T-cell (primary cell): ENCODE measurements at regions not wholly inside any gene's neighbourhood (a gene's known extent, or its start where the extent isn't known, plus 50 kb on each side); places are given as distances from the start of the nearest gene placed in this dataset.

ENCODE experiments used
- ATAC-seq, 4 experiments: fragments of 200-7000 bp in 3 of 4; fragments of 150-1000 bp in 1 of 4; cut with Tn5 transposase; replicated peaks in 1 of 4; 1 replicate in 3 of 4; 2 replicates in 1 of 4; pipeline ENCODE4 v1.10.0; 2021; ENCODE audit warnings: moderate library complexity in 3 of 4, mild to moderate bottlenecking in 2 of 4, moderate number of reproducible peaks in 1 of 4
- CTCF ChIA-PET, 2 donors: fragments of 300-600 bp; sonication (Branson Sonifier 250); formaldehyde crosslinking; loops; one replicate each; lab custom pipeline; 2022; ENCODE audit warnings: antibody characterized with exemption in 2 of 2; lab: Charles Lee
- POLR2A ChIA-PET, 2 donors: fragments of 300-600 bp; sonication (Branson Sonifier 250); formaldehyde crosslinking; loops; one replicate each; lab custom pipeline; 2022; ENCODE audit warnings: antibody characterized with exemption in 2 of 2; lab: Charles Lee
- DNase-seq, 35 experiments: peaks; one replicate each; pipeline versions ENCODE4 v3.0.0 to v3.0.0-alpha.2; 2013 to 2023
- H3K27ac ChIP-seq: one replicate; pipeline ENCODE4 v1.5.1; 2013; ENCODE audit warnings: low read length
- H3K27me3 ChIP-seq, 2 experiments: replicated peaks in 1 of 2; 1 replicate in 1 of 2; 2 replicates in 1 of 2; pipeline versions ENCODE4 v1.6.1 to v1.7.0; 2013; ENCODE audit warnings: low read length in 1 of 2, mixed read lengths in 1 of 2; ENCODE audit not compliant: control insufficient read depth in 2 of 2, insufficient read depth in 2 of 2; ENCODE audit errors: extremely low read depth in 1 of 2
- H3K36me3 ChIP-seq, 2 donors: 1 replicate in 1 of 2; 2 replicates in 1 of 2; pipeline versions ENCODE4 v1.6.1 to v1.7.0; 2013; ENCODE audit warnings: low read length in 1 of 2; ENCODE audit not compliant: control insufficient read depth in 2 of 2, insufficient read depth in 1 of 2; ENCODE audit errors: extremely low read depth in 1 of 2
- H3K4me1 ChIP-seq, 2 experiments: 1 replicate in 1 of 2; 2 replicates in 1 of 2; pipeline versions ENCODE4 v1.6.1 to v1.7.0; 2013; ENCODE audit warnings: low read length in 2 of 2, mixed read lengths in 1 of 2; ENCODE audit not compliant: insufficient read depth in 2 of 2, control insufficient read depth in 1 of 2; ENCODE audit errors: extremely low read depth in 1 of 2
- H3K4me3 ChIP-seq, 2 donors: 1 replicate in 1 of 2; 2 replicates in 1 of 2; pipeline versions ENCODE4 v1.5.1 to v1.7.0; 2013; ENCODE audit warnings: mild to moderate bottlenecking in 2 of 2, low read length in 1 of 2, moderate library complexity in 1 of 2; ENCODE audit not compliant: control insufficient read depth in 1 of 2; ENCODE audit errors: extremely low read depth in 1 of 2
- H3K9me3 ChIP-seq: 2 replicates; pipeline ENCODE4 v1.7.0; 2013
- H3K27ac Mint-ChIP-seq, 2 donors: one replicate each; pipeline ENCODE4 v1.8.0; 2020 to 2021; ENCODE audit warnings: mild to moderate bottlenecking in 2 of 2, mixed read lengths in 2 of 2
- H3K27me3 Mint-ChIP-seq, 2 donors: one replicate each; pipeline ENCODE4 v1.8.0; 2021 to 2022; ENCODE audit warnings: mixed read lengths in 2 of 2
- H3K36me3 Mint-ChIP-seq: one replicate; pipeline ENCODE4 v1.8.0; 2021; ENCODE audit warnings: mixed read lengths
- H3K4me1 Mint-ChIP-seq, 3 donors: one replicate each; pipeline ENCODE4 v1.8.0; 2020 to 2022; ENCODE audit warnings: mixed read lengths in 3 of 3, mild to moderate bottlenecking in 1 of 3
- H3K4me3 Mint-ChIP-seq, 3 donors: one replicate each; pipeline ENCODE4 v1.8.0; 2020 to 2022; ENCODE audit warnings: mild to moderate bottlenecking in 3 of 3, mixed read lengths in 3 of 3, moderate library complexity in 3 of 3
- H3K9me3 Mint-ChIP-seq, 3 donors: one replicate each; pipeline ENCODE4 v1.8.0; 2020 to 2022; ENCODE audit warnings: mixed read lengths in 3 of 3
- WGBS: methylation state at CpG from one replicate; pipeline ENCODE4 v1.1.5; 2013; ENCODE audit warnings: missing lambda C conversion rate; ENCODE audit not compliant: insufficient coverage; 5-methylcytosine and 5-hydroxymethylcytosine counted together

DNA sequence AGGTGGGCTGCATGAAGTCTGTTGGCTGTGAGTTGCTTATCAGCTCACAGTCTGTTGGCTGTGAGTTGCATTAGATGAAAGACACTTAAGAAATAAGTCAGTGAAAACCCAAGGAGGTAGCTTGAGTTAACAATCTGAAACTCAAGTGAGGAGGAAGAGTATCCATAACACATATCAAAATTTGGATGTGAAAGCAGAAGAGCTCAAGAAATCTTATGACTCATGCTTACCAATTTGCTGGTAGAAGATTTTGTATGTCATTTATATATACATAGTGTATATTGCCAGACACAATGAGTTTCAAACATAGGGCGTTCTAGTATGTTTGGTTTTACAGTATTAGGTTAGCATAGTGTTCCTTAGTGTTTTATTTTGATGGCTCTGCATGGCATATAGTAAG lies 107.4 kb downstream of the DDIT4L start:
- ChIA-PET POLR2A (no interaction called here), CTCF (interaction anchor here (0.7 to 1.7 kb wide), 3 partner anchors 9 to 10 kb away, joined by 3 to 9 read pairs (median 4); no protein-coding TSS in a partner anchor)
- ATAC-seq (no peak), DNase-seq (no peak)
- Mint-ChIP-seq H3K4me1 (peaks cover 0 to 11% (median 4%) of the 10 kb centered on the region in 3 donors), H3K27ac (no peak overlapping the region), H3K9me3 (no peaks in the 10 kb centered on the region), H3K27me3 (no peaks in the 10 kb centered on the region), H3K36me3 (no peaks in the 10 kb centered on the region), H3K4me3 (no peak overlapping the region)
- Histone ChIP-seq H3K4me1 (peaks cover 3% of the 10 kb centered on the region in 2 experiments), H3K9me3 (no peaks in the 10 kb centered on the region), H3K27me3 (no peaks in the 10 kb centered on the region), H3K4me3 (no peak overlapping the region), H3K36me3 (no peaks in the 10 kb centered on the region), H3K27ac (no peak overlapping the region)
- no CpG with 5 or more reads among the region's 1 CpG for WGBS

DNA sequence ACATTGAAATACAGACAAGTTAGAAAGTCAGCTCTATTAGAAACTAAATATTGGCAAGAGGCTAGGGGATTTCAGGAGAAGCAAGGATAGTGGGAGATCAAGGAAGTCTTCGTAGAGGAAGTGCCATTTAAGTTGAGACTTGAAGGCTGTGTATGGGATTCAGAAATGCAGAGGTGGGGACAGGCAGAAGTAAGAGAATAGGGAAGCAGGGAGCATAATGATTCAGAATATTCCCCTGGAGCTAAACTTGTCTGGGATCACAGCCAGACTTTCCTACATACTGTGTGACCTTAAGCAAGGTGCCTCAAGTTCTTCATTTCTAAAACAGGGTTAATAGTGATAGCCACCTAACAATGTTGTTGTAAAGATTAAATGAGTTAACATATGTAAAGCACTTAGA lies 108.8 kb downstream of the DDIT4L start:
- Histone ChIP-seq H3K27ac (no peak overlapping the region), H3K4me3 (no peak overlapping the region), H3K4me1 (peaks cover 3% of the 10 kb centered on the region in 2 experiments), H3K36me3 (no peaks in the 10 kb centered on the region), H3K27me3 (no peaks in the 10 kb centered on the region), H3K9me3 (no peaks in the 10 kb centered on the region)
- Mint-ChIP-seq H3K36me3 (no peaks in the 10 kb centered on the region), H3K4me3 (no peak overlapping the region), H3K27ac (no peak overlapping the region), H3K4me1 (peaks cover 0 to 11% (median 4%) of the 10 kb centered on the region in 3 donors), H3K27me3 (no peaks in the 10 kb centered on the region), H3K9me3 (no peaks in the 10 kb centered on the region)
- ChIA-PET POLR2A (no interaction called here), CTCF (interaction anchor here (0.8 to 1.3 kb wide), 2 partner anchors 12 kb away, joined by 3 to 4 read pairs; no protein-coding TSS in a partner anchor)
- ATAC-seq (no peak), DNase-seq (no peak)
- 67% methylated on average over 1 of the region's 1 CpG for WGBS

DNA sequence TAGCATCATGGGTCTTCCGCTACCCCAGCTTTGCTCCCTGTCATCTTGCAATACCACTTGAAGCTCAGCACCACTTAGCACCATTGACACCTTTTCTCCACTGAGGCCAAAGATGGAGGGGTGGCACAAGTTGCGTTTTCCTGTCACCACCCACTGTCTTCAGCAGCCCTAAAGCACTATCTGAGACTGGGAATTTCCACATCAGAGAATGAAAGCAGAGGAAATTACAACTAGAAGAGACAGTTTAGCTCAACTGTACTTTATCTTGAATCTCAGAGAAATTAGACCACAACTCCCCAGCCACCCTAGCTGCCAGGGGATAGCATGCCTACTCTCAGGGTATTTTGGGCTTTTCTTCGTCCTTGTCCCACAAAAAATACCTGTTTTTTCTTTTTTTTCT lies 111.0 kb downstream of the DDIT4L start:
- 31% methylated on average over 3 of the region's 3 CpGs for WGBS
- H3K27ac ChIP-seq: no peak overlapping the region
- CTCF ChIA-PET: interaction anchor here (0.6 to 4.3 kb wide), 3 partner anchors 14 to 1376 kb away, joined by 3 to 18 read pairs (median 3); no protein-coding TSS in a partner anchor

DNA sequence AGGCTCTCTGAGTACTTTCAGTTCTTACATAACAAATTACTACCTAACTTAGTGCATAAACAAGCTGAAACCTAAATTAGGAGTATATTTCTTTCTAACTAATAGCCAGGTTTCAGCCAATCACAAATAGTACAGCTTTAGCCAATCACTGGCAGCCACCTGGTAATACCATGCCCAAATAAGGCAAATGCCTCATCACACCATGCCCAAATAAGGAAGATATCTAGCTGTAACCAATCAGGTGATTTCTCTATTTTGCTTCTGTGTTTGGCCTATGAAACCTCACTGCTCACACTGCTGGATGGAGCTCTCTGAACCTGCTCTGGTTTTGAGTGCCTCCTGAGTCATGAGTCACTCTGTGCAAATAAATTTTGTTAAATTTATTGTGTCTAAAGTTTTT lies 113.5 kb downstream of the DDIT4L start:
- ATAC-seq (no peak), DNase-seq (no peak)
- Histone ChIP-seq H3K27ac (no peak overlapping the region), H3K4me1 (peaks cover 3% of the 10 kb centered on the region in 2 experiments), H3K36me3 (no peaks in the 10 kb centered on the region), H3K27me3 (no peaks in the 10 kb centered on the region), H3K4me3 (no peak overlapping the region), H3K9me3 (no peaks in the 10 kb centered on the region)
- peaks cover 5% of the 10 kb centered on the region in 2 donors for H3K27me3 Mint-ChIP-seq
- no peak overlapping the region for H3K27ac Mint-ChIP-seq
- H3K9me3 Mint-ChIP-seq: no peaks in the 10 kb centered on the region
- CTCF ChIA-PET: interaction anchor here in 1 of 2 donors (4.3 kb wide), 1 partner anchor 16 kb away, joined by 18 read pairs; no protein-coding TSS in a partner anchor
- no peaks in the 10 kb centered on the region for H3K36me3 Mint-ChIP-seq
- no peak overlapping the region for H3K4me3 Mint-ChIP-seq
- peaks cover 0 to 11% (median 4%) of the 10 kb centered on the region in 3 donors for H3K4me1 Mint-ChIP-seq
- POLR2A ChIA-PET: no interaction called here

More for the DNA sequence above, 111.0 kb downstream of the DDIT4L start:
- DNase-seq (peak in 4 of 35 experiments; percentile 4 to 58 (median 10)), ATAC-seq (peak in 1 of 4 experiments; percentile 70)
- Histone ChIP-seq H3K4me1 (peaks cover 3% of the 10 kb centered on the region in 2 experiments), H3K27me3 (no peaks in the 10 kb centered on the region), H3K36me3 (no peaks in the 10 kb centered on the region), H3K4me3 (no peak overlapping the region), H3K9me3 (no peaks in the 10 kb centered on the region)
- peaks cover 5% of the 10 kb centered on the region in 2 donors for H3K27me3 Mint-ChIP-seq
- no peak overlapping the region for H3K4me3 Mint-ChIP-seq
- H3K36me3 Mint-ChIP-seq: no peaks in the 10 kb centered on the region
- POLR2A ChIA-PET: no interaction called here
- H3K27ac Mint-ChIP-seq: no peak overlapping the region
- peaks cover 0 to 11% (median 4%) of the 10 kb centered on the region in 3 donors for H3K4me1 Mint-ChIP-seq
- H3K9me3 Mint-ChIP-seq: no peaks in the 10 kb centered on the region

DNA sequence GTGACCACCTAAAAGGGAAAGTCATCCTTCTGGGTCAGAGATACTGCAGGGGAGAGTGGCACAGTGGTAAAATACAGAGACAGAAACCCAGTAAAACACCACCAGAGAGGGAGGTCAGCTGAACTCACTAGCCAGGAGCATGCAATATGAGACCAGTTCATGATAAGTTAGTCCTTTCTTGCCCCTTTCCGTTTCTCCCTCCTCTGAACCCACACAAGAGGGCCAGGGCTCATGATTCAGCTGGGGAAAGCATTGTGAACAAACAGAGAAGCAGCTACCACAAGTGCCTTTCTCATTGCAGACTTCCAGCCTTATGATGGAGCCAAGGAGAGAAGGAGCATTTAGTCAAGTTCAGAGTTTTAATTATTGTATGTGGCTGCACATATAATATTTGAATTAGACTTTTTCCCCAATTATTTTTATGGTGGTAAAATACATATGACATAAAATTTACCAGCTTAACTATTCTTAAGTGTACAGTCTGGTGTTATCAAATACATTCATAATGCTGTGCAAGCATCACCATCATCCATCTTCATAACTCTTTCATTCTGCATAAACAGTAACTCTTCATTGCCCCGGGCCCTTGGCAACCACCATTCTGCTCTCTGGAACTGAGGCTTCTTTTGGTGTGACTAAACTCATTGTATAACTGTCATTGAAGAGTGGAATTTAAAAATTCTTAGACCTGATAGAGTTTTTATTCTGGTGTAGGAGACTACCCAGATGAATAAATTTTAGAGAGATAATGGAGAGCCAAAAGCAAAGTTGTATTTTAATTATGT lies 114.6 kb downstream of the DDIT4L start:
- WGBS: no CpG with 5 or more reads among the region's 2 CpGs
- peaks cover 3% of the 10 kb centered on the region in 2 experiments for H3K4me1 ChIP-seq
- no peaks in the 10 kb centered on the region for H3K9me3 ChIP-seq
- DNase-seq: no peak
- ATAC-seq: no peak
- peaks cover 5% of the 10 kb centered on the region in 2 donors for H3K27me3 Mint-ChIP-seq
- POLR2A ChIA-PET: no interaction called here
- H3K36me3 ChIP-seq: no peaks in the 10 kb centered on the region
- H3K4me3 ChIP-seq: no peak overlapping the region
- H3K27ac Mint-ChIP-seq: no peak overlapping the region
- H3K36me3 Mint-ChIP-seq: no peaks in the 10 kb centered on the region
- no peak overlapping the region for H3K4me3 Mint-ChIP-seq
- no peaks in the 10 kb centered on the region for H3K27me3 ChIP-seq
- no peak overlapping the region for H3K27ac ChIP-seq
- H3K4me1 Mint-ChIP-seq: peaks cover 0 to 11% (median 4%) of the 10 kb centered on the region in 3 donors
- H3K9me3 Mint-ChIP-seq: no peaks in the 10 kb centered on the region
- CTCF ChIA-PET: no interaction called here

DNA sequence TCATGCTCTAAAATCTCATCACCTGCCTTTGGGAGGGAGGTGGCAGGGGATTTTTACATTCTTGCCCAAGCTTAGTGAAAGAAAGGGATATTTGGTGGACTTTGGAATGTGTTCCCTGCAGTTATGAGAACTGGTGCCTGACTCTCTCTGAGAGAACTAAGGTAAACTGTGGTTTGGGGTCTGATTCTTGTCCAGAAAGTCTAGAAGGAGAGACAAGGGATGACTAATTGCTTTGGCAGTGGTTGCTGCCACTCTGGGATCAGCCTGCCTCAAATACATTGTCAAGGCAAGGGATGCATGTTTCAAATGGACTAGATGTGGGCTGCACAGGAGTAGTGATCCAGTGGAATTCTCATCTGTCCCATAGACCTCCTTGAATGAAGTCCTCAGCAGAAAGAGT lies 115.2 kb downstream of the DDIT4L start:
- H3K4me3 Mint-ChIP-seq: no peak overlapping the region
- ChIA-PET POLR2A (no interaction called here), CTCF (interaction anchor here in 1 of 2 donors (0.9 to 1.0 kb wide), 2 partner anchors 17 to 18 kb away, joined by 3 read pairs; no protein-coding TSS in a partner anchor)
- ATAC-seq (no peak), DNase-seq (no peak)
- Histone ChIP-seq H3K4me3 (no peak overlapping the region), H3K27me3 (no peaks in the 10 kb centered on the region), H3K9me3 (no peaks in the 10 kb centered on the region), H3K27ac (no peak overlapping the region), H3K4me1 (peaks cover 3% of the 10 kb centered on the region in 2 experiments), H3K36me3 (no peaks in the 10 kb centered on the region)
- no peaks in the 10 kb centered on the region for H3K9me3 Mint-ChIP-seq
- H3K27ac Mint-ChIP-seq: no peak overlapping the region
- H3K36me3 Mint-ChIP-seq: no peaks in the 10 kb centered on the region
- H3K4me1 Mint-ChIP-seq: peaks cover 0 to 11% (median 4%) of the 10 kb centered on the region in 3 donors
- peaks cover 5% of the 10 kb centered on the region in 2 donors for H3K27me3 Mint-ChIP-seq
